B cell (primary cell): ENCODE measurements at regions not wholly inside any gene's neighbourhood (a gene's known extent, or its start where the extent isn't known, plus 50 kb on each side); places are given as distances from the start of the nearest gene placed in this dataset.

Source experiments
- ATAC-seq: fragments of 200-7000 bp; cut with Tn5 transposase; one replicate; pipeline ENCODE4 v1.10.0; 2021; ENCODE audit warnings: low read depth, mild to moderate bottlenecking, moderate number of reproducible peaks, moderate library complexity
- CTCF ChIA-PET: fragments of 350-600 bp; sonication (Branson Sonifier 250); formaldehyde crosslinking; loops from one replicate; lab custom pipeline; 2021; ENCODE audit warnings: antibody characterized with exemption, inconsistent platforms; lab: Charles Lee
- POLR2A ChIA-PET: fragments of 350-600 bp; sonication (Branson Sonifier 250); formaldehyde crosslinking; loops from one replicate; lab custom pipeline; 2021; ENCODE audit warnings: antibody characterized with exemption; lab: Charles Lee
- DNase-seq: peaks from one replicate; pipeline ENCODE4 v3.0.0; 2013
- H2AFZ ChIP-seq: 2 replicates; pipeline ENCODE4 v1.6.1; 2012; ENCODE audit warnings: mild to moderate bottlenecking, low read depth, low read length; ENCODE audit not compliant: insufficient read depth, poor library complexity, severe bottlenecking
- H3K27ac ChIP-seq, 2 donors: 1 replicate in 1 of 2; 2 replicates in 1 of 2; pipeline ENCODE4 v1.5.1; 2012 to 2013; ENCODE audit warnings: low read length in 2 of 2, mild to moderate bottlenecking in 2 of 2, moderate library complexity in 1 of 2
- H3K27me3 ChIP-seq, 4 experiments: fragments of 200-600 bp in 1 of 4; sonication (generic) in 1 of 4; replicated peaks in 1 of 4; 1 replicate in 2 of 4; 2 replicates in 2 of 4; pipeline versions ENCODE4 v1.6.1 to v1.7.0; 2013 to 2016; ENCODE audit warnings: low read length in 3 of 4, mild to moderate bottlenecking in 2 of 4, mixed read lengths in 1 of 4, moderate library complexity in 1 of 4; ENCODE audit not compliant: insufficient read depth in 4 of 4, control insufficient read depth in 3 of 4; ENCODE audit errors: control extremely low read depth in 1 of 4
- H3K36me3 ChIP-seq, 2 experiments: replicated peaks in 1 of 2; 1 replicate in 1 of 2; 2 replicates in 1 of 2; pipeline versions ENCODE4 v1.6.1 to v1.7.1; 2013; ENCODE audit warnings: low read length in 1 of 2; ENCODE audit not compliant: insufficient read depth in 2 of 2, control insufficient read depth in 1 of 2; ENCODE audit errors: control extremely low read depth in 1 of 2, extremely low read depth in 1 of 2
- H3K4me1 ChIP-seq, 2 donors: fragments of 200-600 bp in 1 of 2; sonication (generic) in 1 of 2; 1 replicate in 1 of 2; 2 replicates in 1 of 2; pipeline versions ENCODE4 v1.5.1 to v1.6.1; 2013 to 2017; ENCODE audit warnings: low read length in 2 of 2; ENCODE audit not compliant: control insufficient read depth in 2 of 2, insufficient read depth in 2 of 2
- H3K4me2 ChIP-seq: replicated peaks from 2 replicates; pipeline ENCODE3; 2012; ENCODE audit warnings: mild to moderate bottlenecking, low read depth, low read length; ENCODE audit not compliant: poor library complexity, severe bottlenecking
- H3K4me3 ChIP-seq, 5 experiments: fragments of 200-600 bp in 1 of 5; sonication (generic) in 1 of 5; 1 replicate in 3 of 5; 2 replicates in 2 of 5; pipeline versions ENCODE4 v1.5.1 to v1.7.0; 2011 to 2016; ENCODE audit warnings: low read length in 4 of 5, mild to moderate bottlenecking in 4 of 5, low read depth in 2 of 5, control low read depth in 1 of 5, moderate library complexity in 1 of 5; ENCODE audit not compliant: insufficient read depth in 1 of 5; ENCODE audit errors: control extremely low read depth in 1 of 5, extremely low read depth in 1 of 5
- H3K79me2 ChIP-seq: fragments of 200-600 bp; sonication (generic); one replicate; pipeline ENCODE4 v1.6.0; 2016; ENCODE audit warnings: low read length; ENCODE audit not compliant: control insufficient read depth, insufficient read depth
- H3K9ac ChIP-seq: fragments of 200-600 bp; sonication (generic); 2 replicates; pipeline ENCODE4 v1.6.1; 2017; ENCODE audit warnings: mild to moderate bottlenecking, low read length, moderate library complexity
- H3K9me3 ChIP-seq, 3 donors: one replicate each; pipeline versions ENCODE4 v1.6.1 to v1.7.1; 2013; ENCODE audit warnings: low read length in 2 of 3; ENCODE audit not compliant: control insufficient read depth in 2 of 3, insufficient read depth in 1 of 3; ENCODE audit errors: control extremely low read depth in 1 of 3
- H4K20me1 ChIP-seq: 2 replicates; pipeline ENCODE4 v1.6.0; 2012; ENCODE audit warnings: mild to moderate bottlenecking, low read length; ENCODE audit not compliant: insufficient read depth, control insufficient read depth, poor library complexity, severe bottlenecking
- H3K27ac Mint-ChIP-seq: one replicate; pipeline ENCODE4 v1.8.0; 2021; ENCODE audit warnings: mixed read lengths
- H3K27me3 Mint-ChIP-seq: one replicate; pipeline ENCODE4 v1.8.0; 2021; ENCODE audit warnings: mixed read lengths
- H3K4me1 Mint-ChIP-seq: one replicate; pipeline ENCODE4 v1.8.0; 2021; ENCODE audit warnings: mixed read lengths
- H3K4me3 Mint-ChIP-seq: one replicate; pipeline ENCODE4 v1.8.0; 2021; ENCODE audit warnings: mixed read lengths
- H3K9me3 Mint-ChIP-seq: one replicate; pipeline ENCODE4 v1.8.0; 2022; ENCODE audit warnings: mixed read lengths; ENCODE audit not compliant: insufficient read depth
- CTCF ChIP-seq: fragments of 200-600 bp; IDR thresholded peaks from one replicate; pipeline ENCODE4 v1.8.0; 2022; ENCODE audit warnings: antibody characterized with exemption, mild to moderate bottlenecking
- EZH2 ChIP-seq: IDR thresholded peaks from 2 replicates; pipeline ENCODE4 v1.6.1; 2012; ENCODE audit warnings: borderline replicate concordance, low read depth, mild to moderate bottlenecking, moderate library complexity, low read length; ENCODE audit not compliant: insufficient read depth, poor library complexity, severe bottlenecking
- WGBS: methylation state at CpG from one replicate; pipeline ENCODE4 v1.1.5; 2013; ENCODE audit warnings: missing lambda C conversion rate; ENCODE audit not compliant: insufficient coverage; 5-methylcytosine and 5-hydroxymethylcytosine counted together
- intact Hi-C: fragments of 100-400 bp; cut with micrococcal nuclease; formaldehyde crosslinking; loops from one replicate; pipeline ENCODE4 v1.10.0; 2022

GRCh38 chr14:97361181-97361580 is 564.0 kb downstream of the VRK1 start:
- H3K9me3 ChIP-seq = no peaks in the 10 kb centered on the region
- Mint-ChIP-seq H3K9me3 (no peaks in the 10 kb centered on the region), H3K4me3 (no peak overlapping the region), H3K27ac (no peak overlapping the region), H3K27me3 (no peaks in the 10 kb centered on the region), H3K4me1 (no peaks in the 10 kb centered on the region)
- intact Hi-C loops = no loop called here
- H3K9ac ChIP-seq = no peak overlapping the region
- 94% methylated on average over 5 of the region's 6 CpGs for WGBS
- H3K4me3 ChIP-seq = no peak overlapping the region
- no peak for ATAC-seq
- no peak for DNase-seq
- TF ChIP-seq EZH2 = no peak
- no peak for TF ChIP-seq CTCF
- no peak overlapping the region for H3K4me2 ChIP-seq
- ChIA-PET CTCF (no interaction called here), POLR2A (no interaction called here)
- H4K20me1 ChIP-seq = no peaks in the 10 kb centered on the region
- H3K79me2 ChIP-seq = no peaks in the 10 kb centered on the region
- no peaks in the 10 kb centered on the region for H3K36me3 ChIP-seq
- H3K27ac ChIP-seq = no peak overlapping the region
- no peaks in the 10 kb centered on the region for H3K27me3 ChIP-seq
- no peaks in the 10 kb centered on the region for H3K4me1 ChIP-seq
- H2AFZ ChIP-seq = no peak overlapping the region

- Mint-ChIP-seq H3K4me3 (no peak overlapping the region), H3K27ac (no peak overlapping the region), H3K4me1 (no peaks in the 10 kb centered on the region), H3K9me3 (no peaks in the 10 kb centered on the region), H3K27me3 (no peaks in the 10 kb centered on the region)
- no peak for TF ChIP-seq EZH2
- no peak for TF ChIP-seq CTCF
- Histone ChIP-seq H3K9ac (no peak overlapping the region), H3K79me2 (no peaks in the 10 kb centered on the region), H3K36me3 (no peaks in the 10 kb centered on the region), H3K27me3 (no peaks in the 10 kb centered on the region), H3K4me1 (no peaks in the 10 kb centered on the region), H3K4me3 (no peak overlapping the region), H3K4me2 (no peak overlapping the region), H3K27ac (no peak overlapping the region), H2AFZ (no peak overlapping the region), H4K20me1 (no peaks in the 10 kb centered on the region), H3K9me3 (no peaks in the 10 kb centered on the region)
- DNase-seq = no peak
- CTCF ChIA-PET = no interaction called here
- intact Hi-C loops = no loop called here
- no CpG with 5 or more reads among the region's 3 CpGs for WGBS
- POLR2A ChIA-PET = no interaction called here
- no peak for ATAC-seq
Observed at GRCh38 chr14:97361958-97362357, 564.8 kb downstream of the VRK1 start.
